Osteoblast (primary cell): ENCODE measurements at regions not wholly inside any gene's neighbourhood (a gene's known extent, or its start where the extent isn't known, plus 50 kb on each side); places are given as distances from the start of the nearest gene placed in this dataset.

Experiments
- DNase-seq: peaks from one replicate; pipeline ENCODE4 v3.0.0; 2011; ENCODE audit warnings: low spot score, mixed read lengths; ENCODE audit not compliant: insufficient read length; ENCODE audit errors: missing footprints
- H2AFZ ChIP-seq: 2 replicates; pipeline ENCODE4 v1.6.0; 2011; ENCODE audit warnings: mild to moderate bottlenecking, low read length
- H3K27ac ChIP-seq: 2 replicates; pipeline ENCODE4 v1.5.1; 2011; ENCODE audit warnings: mild to moderate bottlenecking, low read depth, low read length, moderate library complexity
- H3K27me3 ChIP-seq: 2 replicates; pipeline ENCODE4 v1.6.0; 2012; ENCODE audit warnings: mild to moderate bottlenecking, control low read depth, inconsistent platforms, low read length, moderate library complexity; ENCODE audit not compliant: insufficient read depth
- H3K36me3 ChIP-seq: 2 replicates; pipeline ENCODE4 v1.5.1; 2011; ENCODE audit warnings: mild to moderate bottlenecking, low read length, control low read depth, moderate library complexity; ENCODE audit not compliant: insufficient read depth
- H3K4me1 ChIP-seq: 2 replicates; pipeline ENCODE4 v1.5.1; 2011; ENCODE audit warnings: mild to moderate bottlenecking, low read length, control low read depth, moderate library complexity; ENCODE audit not compliant: insufficient read depth
- H3K4me2 ChIP-seq: 2 replicates; pipeline ENCODE4 v1.6.0; 2011; ENCODE audit warnings: mild to moderate bottlenecking, low read length; ENCODE audit not compliant: insufficient read depth
- H3K4me3 ChIP-seq: fragments of 200-600 bp; sonication (generic); 3 replicates; pipeline ENCODE4 v1.5.1; 2012; ENCODE audit warnings: mild to moderate bottlenecking, low read length, inconsistent platforms; ENCODE audit not compliant: insufficient read depth
- H3K79me2 ChIP-seq: 2 replicates; pipeline ENCODE4 v1.6.0; 2012; ENCODE audit warnings: mild to moderate bottlenecking, low read length, control low read depth, inconsistent platforms; ENCODE audit not compliant: insufficient read depth
- H3K9me3 ChIP-seq: 2 replicates; pipeline ENCODE4 v1.5.1; 2011; ENCODE audit warnings: low read depth, low read length, control low read depth
- H4K20me1 ChIP-seq: 2 replicates; pipeline ENCODE4 v1.6.0; 2012; ENCODE audit warnings: mild to moderate bottlenecking, low read length, control low read depth; ENCODE audit not compliant: insufficient read depth
- CTCF ChIP-seq: IDR thresholded peaks from 2 replicates; pipeline ENCODE4 v1.5.1; 2011; ENCODE audit warnings: mild to moderate bottlenecking, low read depth, low read length, moderate library complexity; ENCODE audit errors: extremely low read depth

- Histone ChIP-seq H3K4me1 (no peaks in the 10 kb centered on the region), H3K27ac (no peak overlapping the region), H2AFZ (no peak overlapping the region), H3K36me3 (no peaks in the 10 kb centered on the region), H4K20me1 (no peaks in the 10 kb centered on the region), H3K27me3 (no peaks in the 10 kb centered on the region), H3K4me3 (no peak overlapping the region), H3K4me2 (no peak overlapping the region), H3K79me2 (no peaks in the 10 kb centered on the region), H3K9me3 (no peaks in the 10 kb centered on the region)
- DNase-seq: no peak
- TF ChIP-seq CTCF: no peak
Observed at GRCh38 chr6:65924411-65924810, 217.4 kb upstream of the EYS start.

- no peak overlapping the region for H3K27ac ChIP-seq
- no peak for DNase-seq
- H3K9me3 ChIP-seq: no peaks in the 10 kb centered on the region
- H3K36me3 ChIP-seq: no peaks in the 10 kb centered on the region
- no peaks in the 10 kb centered on the region for H3K27me3 ChIP-seq
- no peak for TF ChIP-seq CTCF
- no peaks in the 10 kb centered on the region for H3K79me2 ChIP-seq
- no peaks in the 10 kb centered on the region for H3K4me1 ChIP-seq
- H4K20me1 ChIP-seq: no peaks in the 10 kb centered on the region
- no peak overlapping the region for H3K4me3 ChIP-seq
- H2AFZ ChIP-seq: no peak overlapping the region
- H3K4me2 ChIP-seq: no peak overlapping the region
Observed at GRCh38 chr6:65922049-65922448, 215.0 kb upstream of the EYS start.

- H3K4me3 ChIP-seq: no peak overlapping the region
- H3K4me2 ChIP-seq: no peak overlapping the region
- H3K27ac ChIP-seq: no peak overlapping the region
- H2AFZ ChIP-seq: no peak overlapping the region
- TF ChIP-seq CTCF: no peak
- H3K4me1 ChIP-seq: no peaks in the 10 kb centered on the region
- H3K79me2 ChIP-seq: no peaks in the 10 kb centered on the region
- H4K20me1 ChIP-seq: no peaks in the 10 kb centered on the region
- peaks cover 4% of the 10 kb centered on the region for H3K9me3 ChIP-seq
- no peak for DNase-seq
- no peaks in the 10 kb centered on the region for H3K27me3 ChIP-seq
- H3K36me3 ChIP-seq: no peaks in the 10 kb centered on the region
Observed at GRCh38 chr6:65908065-65908464, 201.0 kb upstream of the EYS start.

- no peaks in the 10 kb centered on the region for H3K27me3 ChIP-seq
- no peak overlapping the region for H3K4me3 ChIP-seq
- H3K79me2 ChIP-seq: no peaks in the 10 kb centered on the region
- H3K4me2 ChIP-seq: no peak overlapping the region
- H3K9me3 ChIP-seq: peaks cover 4% of the 10 kb centered on the region
- no peak for TF ChIP-seq CTCF
- no peak overlapping the region for H3K27ac ChIP-seq
- DNase-seq: no peak
- H4K20me1 ChIP-seq: no peaks in the 10 kb centered on the region
- no peaks in the 10 kb centered on the region for H3K36me3 ChIP-seq
- H3K4me1 ChIP-seq: no peaks in the 10 kb centered on the region
- H2AFZ ChIP-seq: no peak overlapping the region
Observed at GRCh38 chr6:65903992-65904391, 197.0 kb upstream of the EYS start.
